Motor neuron (in vitro differentiated cells): ENCODE measurements at regions not wholly inside any gene's neighbourhood (a gene's known extent, or its start where the extent isn't known, plus 50 kb on each side); places are given as distances from the start of the nearest gene placed in this dataset.

Experiments used
- ATAC-seq, 8 experiments: fragments of 200-7000 bp; cut with Tn5 transposase; replicated peaks in 6 of 8; 2 replicates each; pipeline ENCODE4 v1.8.0; 2021; ENCODE audit warnings: mild to moderate bottlenecking in 8 of 8, moderate library complexity in 8 of 8
- H3K27ac ChIP-seq, 2 donors: fragments of 250-450 bp; sonication (Bioruptor Pico); 2 replicates each; pipeline ENCODE4 v1.9.0; 2021; ENCODE audit warnings: antibody characterized with exemption in 2 of 2, mild to moderate bottlenecking in 2 of 2, moderate library complexity in 1 of 2
- H3K4me1 ChIP-seq, 2 donors: fragments of 250-450 bp; sonication (Bioruptor Pico); replicated peaks in 1 of 2; 2 replicates each; pipeline ENCODE4 v1.6.1; 2021; ENCODE audit warnings: antibody characterized with exemption in 2 of 2, mild to moderate bottlenecking in 2 of 2, moderate library complexity in 1 of 2
- H3K4me3 ChIP-seq, 5 donors: fragments of 250-450 bp; sonication (Bioruptor Pico); 2 replicates each; pipeline ENCODE4 v1.9.0; 2021; ENCODE audit warnings: antibody characterized with exemption in 5 of 5, mild to moderate bottlenecking in 5 of 5, moderate library complexity in 4 of 5
- WGBS, 10 experiments: fragments of 450-650 bp; shearing (Covaris generic); methylation state at CpG; one replicate each; pipeline ENCODE4 v1.0.0; 2022; 5-methylcytosine and 5-hydroxymethylcytosine counted together
- in situ Hi-C, 9 experiments: fragments of 400-800 bp; cut with MboI; loops; one replicate each; pipeline ENCODE4 v1.15.0; 2021; ENCODE audit warnings: low sequenced_read_pairs in 9 of 9, low pct_unique_long_range_greater_than_20kb in 2 of 9; ENCODE audit not compliant: unreplicated experiment in 9 of 9

DNA sequence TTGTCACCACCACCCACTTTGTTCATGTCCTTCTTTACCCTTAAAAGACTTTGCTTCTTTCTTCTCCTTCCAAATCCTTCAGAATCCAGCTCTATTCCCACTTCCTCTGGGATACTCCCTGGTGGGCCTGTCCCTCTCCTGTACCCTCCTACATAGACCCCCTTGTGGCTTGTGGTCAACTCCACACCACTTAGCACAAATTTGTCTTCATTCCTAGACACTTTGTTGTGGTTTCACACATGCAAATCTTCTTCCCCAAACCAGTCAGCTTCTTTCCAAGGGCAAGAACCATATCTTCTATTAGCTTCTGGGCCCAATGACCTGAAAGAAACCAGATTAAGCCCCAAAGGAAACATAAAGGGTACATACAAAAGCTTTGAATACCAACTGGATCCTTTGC lies 342.4 kb downstream of the TNS1 start:
- Histone ChIP-seq H3K27ac (no peak overlapping the region), H3K4me1 (no peaks in the 10 kb centered on the region), H3K4me3 (no peak overlapping the region)
- no peak for ATAC-seq
- in situ Hi-C loops = no loop called here

DNA sequence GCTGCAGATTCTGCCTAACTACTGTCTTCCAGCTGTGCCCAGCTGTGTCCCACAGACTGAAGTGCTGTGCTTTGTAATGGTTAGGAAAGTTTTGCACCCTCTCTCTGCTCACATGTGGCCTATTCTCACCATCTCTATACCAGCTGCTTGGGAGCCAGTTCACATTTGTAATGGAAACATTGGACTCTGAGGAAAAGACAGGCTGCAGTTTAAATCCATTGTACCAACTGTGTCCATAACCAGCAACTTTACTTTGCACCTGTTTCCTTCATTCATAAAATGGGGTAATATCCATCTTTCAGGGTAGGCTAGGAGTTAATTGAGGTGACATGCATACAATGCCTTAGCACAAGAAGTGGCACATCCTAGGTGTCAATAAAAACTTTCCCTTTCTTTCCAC lies 344.0 kb downstream of the TNS1 start:
- Histone ChIP-seq H3K4me1 (no peaks in the 10 kb centered on the region), H3K27ac (no peak overlapping the region), H3K4me3 (no peak overlapping the region)
- in situ Hi-C loops = no loop called here
- ATAC-seq = no peak

DNA sequence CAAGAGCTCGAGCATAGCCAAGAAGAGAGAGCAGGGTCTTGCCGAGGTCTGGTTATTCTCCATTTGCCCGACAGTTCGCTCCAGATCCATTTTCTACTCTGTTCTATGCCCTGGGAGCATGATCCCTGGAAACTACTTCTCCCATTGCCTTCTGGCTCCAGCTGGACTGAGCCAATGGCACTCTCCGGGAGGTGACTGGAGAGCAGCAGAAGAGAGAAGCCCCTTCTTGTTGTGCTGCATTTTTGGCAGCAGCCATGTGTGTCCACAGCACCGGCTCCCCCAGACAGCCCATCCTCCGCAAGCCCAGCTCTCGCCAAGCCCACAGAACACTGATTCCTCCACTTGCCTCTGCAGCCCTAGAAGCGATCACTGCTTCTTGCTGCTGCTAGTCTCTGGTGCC lies 345.5 kb downstream of the TNS1 start:
- peak in 1 of 8 experiments; percentile 10 for ATAC-seq
- H3K4me1 ChIP-seq = no peaks in the 10 kb centered on the region
- 80 to 100% (median 88%) methylated on average over 1 to 7 of the region's 9 CpGs; no CpG with 5 or more reads in 4 of the 10 experiments for WGBS, 10 experiments

DNA sequence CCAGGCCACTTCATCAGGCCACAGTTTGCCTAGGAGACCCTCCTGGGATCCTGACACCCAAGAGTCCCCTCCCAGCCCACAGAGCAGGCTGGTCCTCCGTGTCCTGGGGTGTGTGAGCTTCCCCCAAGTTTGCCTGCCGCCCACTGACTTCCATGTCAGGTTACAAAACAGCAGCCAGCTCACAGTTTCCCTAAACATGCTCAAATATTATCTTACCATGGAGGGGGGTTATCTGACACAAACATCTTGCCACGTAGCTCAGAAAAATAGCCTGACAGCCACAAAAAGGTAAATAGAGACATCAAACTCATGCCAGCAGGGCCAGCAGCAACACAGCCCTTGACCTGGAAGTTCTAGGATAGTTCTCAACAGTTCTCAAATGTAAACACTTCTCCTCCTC lies 346.5 kb downstream of the TNS1 start:
- Histone ChIP-seq H3K27ac (no peak overlapping the region), H3K4me1 (no peaks in the 10 kb centered on the region), H3K4me3 (no peak overlapping the region)
- in situ Hi-C loops = no loop called here
- no peak for ATAC-seq
- 17 to 100% (median 67%) methylated on average over 1 to 3 of the region's 3 CpGs; no CpG with 5 or more reads in 1 of the 10 experiments for WGBS, 10 experiments

More for the DNA sequence above, 345.5 kb downstream of the TNS1 start:
- in situ Hi-C loops = no loop called here
- Histone ChIP-seq H3K4me3 (no peak overlapping the region), H3K27ac (no peak overlapping the region)

DNA sequence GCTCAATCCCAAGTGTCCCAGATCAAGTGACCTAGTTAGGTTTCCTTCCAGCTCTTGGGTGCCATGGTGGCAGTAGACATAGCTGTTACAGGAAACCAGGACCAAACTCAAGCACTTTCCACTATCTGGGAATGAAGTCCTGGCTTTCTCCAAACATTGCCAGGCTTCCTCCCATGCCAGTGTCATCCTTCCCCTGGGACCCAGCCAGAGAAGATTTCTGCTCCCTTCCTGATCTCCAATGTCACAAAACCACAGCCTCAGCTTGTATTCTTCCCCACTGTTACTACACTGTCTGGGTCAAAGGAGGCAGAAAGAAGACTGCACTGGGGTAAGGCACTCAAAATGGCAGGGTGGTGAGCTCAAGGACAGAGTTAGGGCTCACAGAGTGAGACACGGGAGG lies 347.1 kb downstream of the TNS1 start:
- Histone ChIP-seq H3K27ac (no peak overlapping the region), H3K4me3 (no peak overlapping the region), H3K4me1 (no peaks in the 10 kb centered on the region)
- no peak for ATAC-seq
- WGBS, 10 experiments = 83 to 100% methylated on average over 1 of the region's 1 CpG; no CpG with 5 or more reads in 8 of the 10 experiments
- in situ Hi-C loops = no loop called here

DNA sequence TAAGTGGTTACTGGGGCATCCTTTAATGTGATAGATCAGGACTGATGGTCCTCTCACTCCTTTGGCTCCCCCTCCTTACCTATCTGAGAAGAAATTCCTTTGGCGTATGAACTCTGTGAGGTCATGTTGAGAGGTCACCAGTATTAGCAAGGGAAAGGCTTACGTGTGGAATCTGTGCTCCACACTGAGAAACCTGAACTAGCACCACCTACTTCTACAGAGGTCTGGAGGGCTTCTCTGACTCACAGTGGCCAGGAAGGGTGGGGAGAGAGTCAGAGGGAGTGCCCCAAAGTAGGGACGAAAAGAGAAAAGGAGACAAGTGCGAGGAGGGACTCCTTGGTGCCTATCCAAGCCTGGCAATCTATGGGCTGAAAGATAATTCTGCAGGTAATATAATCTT lies 348.6 kb downstream of the TNS1 start:
- Histone ChIP-seq H3K4me3 (no peak overlapping the region), H3K4me1 (no peaks in the 10 kb centered on the region), H3K27ac (no peak overlapping the region)
- WGBS, 10 experiments = 0 to 100% (median 84%) methylated on average over 1 to 3 of the region's 4 CpGs; no CpG with 5 or more reads in 5 of the 10 experiments
- in situ Hi-C loops = no loop called here
- ATAC-seq = peak in 2 of 8 experiments; percentile 21 to 45

DNA sequence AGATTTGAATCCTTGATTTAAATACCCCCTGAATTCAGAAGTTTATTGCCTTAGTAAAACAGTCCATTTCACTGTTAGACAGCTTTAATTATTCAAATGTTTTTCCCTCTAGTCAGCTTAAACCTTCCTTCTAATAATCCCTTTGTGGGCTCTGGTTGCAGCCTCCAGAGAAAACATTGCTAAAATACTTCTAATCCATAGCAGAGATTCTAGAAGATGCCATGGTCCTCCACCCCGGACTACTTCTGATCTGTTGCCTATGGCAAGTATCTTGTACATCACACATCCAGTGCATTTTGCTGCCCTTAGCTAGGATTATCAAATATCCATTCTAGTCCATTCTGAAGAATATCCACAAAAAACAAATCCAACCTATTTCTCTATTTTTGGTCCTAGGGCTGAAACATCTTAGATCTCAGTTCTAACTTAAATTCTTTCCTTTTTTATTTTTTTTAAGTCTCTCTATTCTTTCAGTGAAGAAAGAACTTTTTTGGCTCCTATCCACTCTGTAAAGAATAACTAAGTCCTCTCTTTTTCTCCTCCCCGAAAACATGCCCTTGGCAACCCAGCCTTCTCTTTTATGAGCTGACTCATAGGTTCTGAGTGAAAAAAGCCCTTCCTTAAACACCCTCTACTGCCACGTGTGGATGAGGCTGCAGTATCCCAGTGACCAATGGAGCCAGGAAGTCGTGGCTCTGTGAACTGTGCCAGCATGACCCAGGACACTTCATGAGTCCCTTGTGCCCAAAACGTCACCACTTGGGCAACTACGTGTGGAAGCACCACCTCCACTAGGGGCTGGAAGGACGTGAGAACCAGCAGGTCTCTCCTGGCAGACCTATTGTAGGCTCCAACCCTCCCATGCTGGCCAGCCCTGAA lies 349.8 kb downstream of the TNS1 start:
- Histone ChIP-seq H3K4me1 (no peaks in the 10 kb centered on the region), H3K4me3 (no peak overlapping the region), H3K27ac (no peak overlapping the region)
- in situ Hi-C loops = no loop called here
- WGBS, 10 experiments = 0 to 72% (median 31%) methylated on average over 1 to 7 of the region's 7 CpGs
- peak in 6 of 8 experiments; percentile 65 to 94 (median 92) for ATAC-seq

DNA sequence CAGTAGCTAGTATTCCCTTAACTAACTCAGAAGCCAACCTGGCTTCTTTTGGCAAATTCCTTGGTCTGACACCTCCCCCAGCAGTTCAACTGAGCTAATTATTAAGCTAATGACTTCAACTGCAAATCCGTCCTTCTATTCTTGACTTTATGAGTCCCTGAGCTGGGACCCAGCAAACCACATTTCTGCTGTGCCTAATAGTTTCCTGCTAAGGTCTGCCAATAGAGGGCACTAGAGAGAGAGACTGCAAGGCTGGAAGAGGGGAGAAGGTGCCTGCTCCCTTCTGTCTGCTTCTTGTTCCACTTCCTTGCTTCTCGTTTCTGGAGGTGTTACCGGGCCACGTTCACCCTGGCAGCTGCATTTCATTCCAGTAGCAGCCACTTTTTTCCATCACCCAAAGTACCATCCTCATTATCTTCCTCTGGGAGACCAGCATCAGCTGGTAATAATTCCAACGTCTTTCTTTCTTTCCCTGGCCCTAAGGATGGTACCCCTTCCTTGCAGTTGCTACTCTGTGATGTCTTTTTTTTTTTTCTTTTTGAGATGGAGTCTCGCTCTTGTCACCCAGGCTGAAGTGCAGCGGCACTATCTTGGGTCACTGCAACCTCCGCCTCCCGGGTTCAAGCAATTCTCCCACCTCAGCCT lies 352.0 kb downstream of the TNS1 start:
- 0 to 64% (median 32%) methylated on average over 1 to 8 of the region's 9 CpGs for WGBS, 10 experiments

DNA sequence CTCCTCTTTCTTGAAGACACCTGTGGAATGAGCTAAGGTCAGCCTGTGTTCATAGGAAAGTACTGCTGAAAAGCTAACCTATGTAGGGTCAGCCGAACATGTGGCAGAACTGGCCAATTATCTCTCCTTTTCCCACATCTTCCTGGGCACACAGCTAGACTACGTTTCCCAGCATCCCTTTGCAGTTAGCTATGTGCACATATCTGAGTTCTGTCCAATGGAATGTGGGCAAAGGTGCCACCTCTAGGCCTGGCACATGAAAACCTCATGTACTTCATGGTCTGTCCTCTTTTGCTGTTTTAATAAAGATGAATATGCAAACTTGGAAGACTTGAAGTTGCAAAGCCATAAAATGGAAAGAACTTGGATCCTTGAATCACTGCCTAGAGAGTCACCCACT lies 352.6 kb downstream of the TNS1 start:
- ATAC-seq = peak in 1 of 8 experiments; percentile 56
- no peaks in the 10 kb centered on the region for H3K4me1 ChIP-seq
- in situ Hi-C loops = no loop called here
- no peak overlapping the region for H3K27ac ChIP-seq
- no peak overlapping the region for H3K4me3 ChIP-seq
- 60 to 100% (median 81%) methylated on average over 1 to 2 of the region's 2 CpGs; no CpG with 5 or more reads in 4 of the 10 experiments for WGBS, 10 experiments

More for the DNA sequence above, 352.0 kb downstream of the TNS1 start:
- peak; percentile 8 to 84 (median 66) for ATAC-seq
- in situ Hi-C loops = no loop called here
- Histone ChIP-seq H3K4me3 (no peak overlapping the region), H3K4me1 (no peaks in the 10 kb centered on the region), H3K27ac (no peak overlapping the region)

DNA sequence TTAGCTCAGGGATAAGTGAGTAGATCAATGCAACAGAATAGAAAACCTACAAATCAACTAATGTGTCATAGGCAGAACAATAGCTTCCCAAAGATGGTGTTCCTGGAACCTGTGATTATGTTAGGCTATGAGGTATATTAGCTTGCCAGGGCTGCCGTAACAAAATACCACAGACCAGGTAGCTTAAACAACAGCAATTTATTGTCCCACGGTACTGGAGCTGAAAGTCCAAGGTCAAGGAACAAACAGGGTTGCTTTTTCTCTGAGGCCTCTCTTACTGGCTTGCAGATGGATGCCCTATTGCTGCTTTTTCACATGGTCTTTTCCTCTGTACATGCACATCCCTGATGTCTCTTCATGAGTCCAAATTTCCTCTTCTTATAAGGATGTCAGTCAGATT lies 354.9 kb downstream of the TNS1 start:
- peaks cover 21 to 22% of the 10 kb centered on the region in 2 donors for H3K4me1 ChIP-seq
- no peak overlapping the region for H3K4me3 ChIP-seq
- WGBS, 10 experiments = 50 to 100% (median 94%) methylated on average over 1 to 2 of the region's 2 CpGs; no CpG with 5 or more reads in 3 of the 10 experiments
- no peak overlapping the region for H3K27ac ChIP-seq
- in situ Hi-C loops = no loop called here
- no peak for ATAC-seq

DNA sequence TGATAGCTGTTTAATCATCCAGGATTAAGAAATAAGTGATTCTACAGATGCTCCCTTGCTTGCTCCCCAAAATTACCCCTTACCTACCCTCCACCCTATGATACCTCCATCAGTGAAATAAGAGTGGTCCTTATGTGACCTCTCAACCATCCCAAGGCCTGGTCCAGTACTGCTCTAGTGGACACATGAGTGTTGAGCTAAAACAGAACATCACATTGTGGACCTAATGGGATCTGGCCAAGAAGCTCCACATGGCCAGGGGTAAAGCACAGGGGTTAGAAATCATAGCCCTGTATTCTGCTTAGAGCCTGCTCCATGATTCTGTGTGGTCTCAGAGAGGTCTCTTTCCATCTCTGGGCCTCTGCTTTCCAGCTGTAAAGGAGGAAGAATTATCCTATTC lies 355.6 kb downstream of the TNS1 start:
- no peak overlapping the region for H3K4me3 ChIP-seq
- in situ Hi-C loops = no loop called here
- no peak overlapping the region for H3K27ac ChIP-seq
- H3K4me1 ChIP-seq = peaks cover 21 to 23% of the 10 kb centered on the region in 2 donors
- ATAC-seq = no peak

DNA sequence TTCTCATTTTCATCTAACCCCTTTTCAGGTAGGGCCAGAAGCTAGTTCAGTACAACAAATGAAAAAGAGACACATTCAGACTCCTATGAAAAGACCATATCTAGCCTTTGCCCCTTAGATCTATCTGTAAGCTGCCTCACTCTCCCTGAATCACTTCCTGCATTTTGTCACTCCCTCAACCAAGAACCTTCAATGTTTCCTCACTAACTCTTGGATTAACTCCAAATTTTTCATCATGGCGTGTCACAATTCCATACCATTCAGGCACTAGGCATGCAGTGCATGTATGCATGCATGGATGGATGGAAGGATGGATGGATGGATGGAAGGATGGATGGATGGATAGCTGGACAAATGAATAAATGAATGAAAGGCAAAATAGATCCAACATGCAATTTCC lies 356.9 kb downstream of the TNS1 start:
- ATAC-seq = no peak
- 0 to 100% (median 92%) methylated on average over 1 of the region's 1 CpG; no CpG with 5 or more reads in 4 of the 10 experiments for WGBS, 10 experiments
- H3K4me1 ChIP-seq = peaks cover 21 to 23% of the 10 kb centered on the region in 2 donors
- H3K27ac ChIP-seq = no peak overlapping the region
- H3K4me3 ChIP-seq = no peak overlapping the region
- in situ Hi-C loops = no loop called here

DNA sequence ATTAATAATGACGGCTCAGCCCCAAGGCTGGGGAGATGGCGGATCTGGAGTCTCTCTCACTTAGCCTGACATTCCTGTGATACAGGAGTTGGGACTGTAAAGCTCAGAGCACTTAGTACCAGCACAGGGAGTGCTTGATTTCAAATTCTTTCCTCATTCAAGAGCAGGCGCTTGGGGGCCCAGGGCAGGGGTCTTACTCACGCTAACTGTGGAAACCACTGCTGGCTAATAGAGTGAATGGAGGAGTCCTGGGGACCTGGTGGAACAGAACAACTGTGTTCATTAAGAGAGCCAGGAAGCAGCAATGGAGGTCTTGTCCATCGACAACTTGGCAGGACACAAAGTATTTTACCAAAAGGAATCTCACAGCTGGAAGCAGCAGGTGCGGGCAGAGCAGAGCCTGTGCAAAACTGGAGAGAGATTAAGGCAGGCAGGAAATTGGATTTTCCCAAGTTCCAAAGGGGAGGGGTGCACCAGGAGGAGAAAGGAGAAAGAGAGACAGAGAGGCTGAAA lies 358.9 kb downstream of the TNS1 start:
- Histone ChIP-seq H3K27ac (no peak overlapping the region), H3K4me1 (peaks cover 21 to 23% of the 10 kb centered on the region in 2 donors), H3K4me3 (no peak overlapping the region)
- ATAC-seq = peak in 5 of 8 experiments; percentile 64 to 88 (median 84)
- in situ Hi-C loops = no loop called here
- WGBS, 10 experiments = 7 to 93% (median 81%) methylated on average over 1 to 6 of the region's 6 CpGs; no CpG with 5 or more reads in 2 of the 10 experiments
